Natural killer cell treated with Interleukin-12 subunit alpha and Interleukin-12 subunit beta and Interleukin-15 and Interleukin-18, amount 100 ng/mL, for 72 hours (primary cell): ENCODE measurements at regions not wholly inside any gene's neighbourhood (a gene's known extent, or its start where the extent isn't known, plus 50 kb on each side); places are given as distances from the start of the nearest gene placed in this dataset.

ENCODE experiments used
- ATAC-seq, 2 donors: fragments of 150-1000 bp; cut with Tn5 transposase in 1 of 2; sonication (Bioruptor Pico), chemical (Tn5 transposase) in 1 of 2; 2 replicates each; pipeline ENCODE4 v1.10.0; 2021
- DNase-seq: peaks from one replicate; pipeline ENCODE4 v3.0.0; 2022; ENCODE audit warnings: low spot score
- H3K27ac Mint-ChIP-seq, 2 donors: 1 replicate in 1 of 2; 2 replicates in 1 of 2; pipeline ENCODE4 v1.8.0; 2022; ENCODE audit warnings: mixed read lengths in 2 of 2, mild to moderate bottlenecking in 1 of 2, moderate library complexity in 1 of 2
- H3K27me3 Mint-ChIP-seq, 2 donors: 1 replicate in 1 of 2; 2 replicates in 1 of 2; pipeline ENCODE4 v1.8.0; 2022; ENCODE audit warnings: mixed read lengths in 2 of 2
- H3K36me3 Mint-ChIP-seq: one replicate; pipeline ENCODE4 v1.8.0; 2022; ENCODE audit warnings: mixed read lengths
- H3K4me1 Mint-ChIP-seq, 2 donors: 1 replicate in 1 of 2; 2 replicates in 1 of 2; pipeline ENCODE4 v1.8.0; 2022; ENCODE audit warnings: low read depth in 2 of 2, mixed read lengths in 2 of 2, mild to moderate bottlenecking in 1 of 2
- H3K4me3 Mint-ChIP-seq: one replicate; pipeline ENCODE4 v1.8.0; 2022; ENCODE audit warnings: mixed read lengths
- H3K9me3 Mint-ChIP-seq: 2 replicates; pipeline ENCODE4 v1.8.0; 2022; ENCODE audit warnings: mixed read lengths

GRCh38 chr22:48453751-48454485 lies 1373.8 kb downstream of the BRD1 start:
- no peak for ATAC-seq
- Mint-ChIP-seq H3K4me1 (no peaks in the 10 kb centered on the region), H3K27ac (no peak overlapping the region), H3K27me3 (peaks cover 4 to 11% of the 10 kb centered on the region in 2 donors), H3K4me3 (no peak overlapping the region), H3K9me3 (no peaks in the 10 kb centered on the region), H3K36me3 (no peaks in the 10 kb centered on the region)
- no peak for DNase-seq

GRCh38 chr22:48453171-48453570 lies 1374.5 kb downstream of the BRD1 start:
- H3K9me3 Mint-ChIP-seq = no peaks in the 10 kb centered on the region
- no peak overlapping the region for H3K27ac Mint-ChIP-seq
- no peak overlapping the region for H3K4me3 Mint-ChIP-seq
- H3K36me3 Mint-ChIP-seq = no peaks in the 10 kb centered on the region
- no peak for DNase-seq
- H3K4me1 Mint-ChIP-seq = no peaks in the 10 kb centered on the region
- H3K27me3 Mint-ChIP-seq = peaks cover 4 to 11% of the 10 kb centered on the region in 2 donors
- ATAC-seq = no peak

GRCh38 chr22:48452766-48453165 lies 1374.9 kb downstream of the BRD1 start:
- Mint-ChIP-seq H3K27ac (no peak overlapping the region), H3K27me3 (peaks cover 3 to 11% of the 10 kb centered on the region in 2 donors)

GRCh38 chr22:48451891-48452290 lies 1375.8 kb downstream of the BRD1 start:
- H3K27me3 Mint-ChIP-seq = peaks cover 2 to 11% of the 10 kb centered on the region in 2 donors
- ATAC-seq (no peak), DNase-seq (no peak)
- H3K4me3 Mint-ChIP-seq = no peak overlapping the region
- H3K36me3 Mint-ChIP-seq = no peaks in the 10 kb centered on the region
- H3K9me3 Mint-ChIP-seq = no peaks in the 10 kb centered on the region
- H3K4me1 Mint-ChIP-seq = no peaks in the 10 kb centered on the region
- no peak overlapping the region for H3K27ac Mint-ChIP-seq

More at GRCh38 chr22:48452766-48453165, 1374.9 kb downstream of the BRD1 start:
- H3K9me3 Mint-ChIP-seq = no peaks in the 10 kb centered on the region
- no peaks in the 10 kb centered on the region for H3K36me3 Mint-ChIP-seq
- ATAC-seq = peak in 1 of 2 donors; percentile 31
- no peak for DNase-seq
- H3K4me1 Mint-ChIP-seq = no peaks in the 10 kb centered on the region
- H3K4me3 Mint-ChIP-seq = no peak overlapping the region

GRCh38 chr22:48450188-48450825 lies 1377.4 kb downstream of the BRD1 start:
- H3K9me3 Mint-ChIP-seq = no peaks in the 10 kb centered on the region
- no peak for ATAC-seq
- no peak overlapping the region for H3K27ac Mint-ChIP-seq
- peaks cover 2 to 11% of the 10 kb centered on the region in 2 donors for H3K27me3 Mint-ChIP-seq
- no peaks in the 10 kb centered on the region for H3K36me3 Mint-ChIP-seq
- no peak for DNase-seq
- no peaks in the 10 kb centered on the region for H3K4me1 Mint-ChIP-seq
- no peak overlapping the region for H3K4me3 Mint-ChIP-seq

GRCh38 chr22:48449466-48450187 lies 1378.0 kb downstream of the BRD1 start:
- ATAC-seq = no peak
- Mint-ChIP-seq H3K27me3 (peaks cover 2 to 11% of the 10 kb centered on the region in 2 donors), H3K27ac (no peak overlapping the region)

GRCh38 chr22:48448821-48449220 lies 1378.9 kb downstream of the BRD1 start:
- DNase-seq (no peak), ATAC-seq (no peak)
- no peaks in the 10 kb centered on the region for H3K9me3 Mint-ChIP-seq
- H3K27me3 Mint-ChIP-seq = peaks cover 2 to 11% of the 10 kb centered on the region in 2 donors
- no peaks in the 10 kb centered on the region for H3K36me3 Mint-ChIP-seq
- H3K4me3 Mint-ChIP-seq = no peak overlapping the region
- H3K4me1 Mint-ChIP-seq = no peaks in the 10 kb centered on the region
- no peak overlapping the region for H3K27ac Mint-ChIP-seq

More at GRCh38 chr22:48449466-48450187, 1378.0 kb downstream of the BRD1 start:
- Mint-ChIP-seq H3K9me3 (no peaks in the 10 kb centered on the region), H3K4me3 (no peak overlapping the region), H3K36me3 (no peaks in the 10 kb centered on the region), H3K4me1 (no peaks in the 10 kb centered on the region)
- DNase-seq = no peak

- DNase-seq = no peak
- no peak overlapping the region for H3K4me3 Mint-ChIP-seq
- H3K9me3 Mint-ChIP-seq = no peaks in the 10 kb centered on the region
- H3K27ac Mint-ChIP-seq = no peak overlapping the region
- H3K36me3 Mint-ChIP-seq = no peaks in the 10 kb centered on the region
- ATAC-seq = no peak
- peaks cover 0 to 2% of the 10 kb centered on the region in 2 donors for H3K27me3 Mint-ChIP-seq
- no peaks in the 10 kb centered on the region for H3K4me1 Mint-ChIP-seq
Measured at GRCh38 chr22:48445113-48445827, 1382.4 kb downstream of the BRD1 start.

GRCh38 chr22:48444320-48445112 lies 1383.2 kb downstream of the BRD1 start:
- no peaks in the 10 kb centered on the region for H3K4me1 Mint-ChIP-seq
- no peak overlapping the region for H3K4me3 Mint-ChIP-seq
- ATAC-seq = peak in 1 of 2 donors; percentile 7
- no peaks in the 10 kb centered on the region for H3K9me3 Mint-ChIP-seq
- peaks cover 0 to 2% of the 10 kb centered on the region in 2 donors for H3K27me3 Mint-ChIP-seq
- no peak overlapping the region for H3K27ac Mint-ChIP-seq
- no peak for DNase-seq
- no peaks in the 10 kb centered on the region for H3K36me3 Mint-ChIP-seq

- H3K27ac Mint-ChIP-seq = no peak overlapping the region
- peaks cover 0 to 2% of the 10 kb centered on the region in 2 donors for H3K27me3 Mint-ChIP-seq
- no peaks in the 10 kb centered on the region for H3K36me3 Mint-ChIP-seq
- no peaks in the 10 kb centered on the region for H3K9me3 Mint-ChIP-seq
- no peak for DNase-seq
- no peak overlapping the region for H3K4me3 Mint-ChIP-seq
- ATAC-seq = no peak
- no peaks in the 10 kb centered on the region for H3K4me1 Mint-ChIP-seq
Measured at GRCh38 chr22:48443680-48444079, 1384.0 kb downstream of the BRD1 start.

- Mint-ChIP-seq H3K36me3 (no peaks in the 10 kb centered on the region), H3K27ac (no peak overlapping the region), H3K27me3 (peaks cover 0 to 6% of the 10 kb centered on the region in 2 donors), H3K9me3 (no peaks in the 10 kb centered on the region), H3K4me1 (no peaks in the 10 kb centered on the region), H3K4me3 (no peak overlapping the region)
- DNase-seq (no peak), ATAC-seq (no peak)
Measured at GRCh38 chr22:48442663-48443062, 1385.0 kb downstream of the BRD1 start.

- no peak overlapping the region for H3K27ac Mint-ChIP-seq
- H3K9me3 Mint-ChIP-seq = no peaks in the 10 kb centered on the region
- H3K4me1 Mint-ChIP-seq = no peaks in the 10 kb centered on the region
- no peaks in the 10 kb centered on the region for H3K36me3 Mint-ChIP-seq
- peaks cover 0 to 7% of the 10 kb centered on the region in 2 donors for H3K27me3 Mint-ChIP-seq
- no peak for ATAC-seq
- no peak overlapping the region for H3K4me3 Mint-ChIP-seq
- DNase-seq = no peak
Measured at GRCh38 chr22:48441553-48441850, 1386.2 kb downstream of the BRD1 start.
